BJ (cell line): ENCODE measurements at regions not wholly inside any gene's neighbourhood (a gene's known extent, or its start where the extent isn't known, plus 50 kb on each side); places are given as distances from the start of the nearest gene placed in this dataset.
"Not testable (repeated sequence)": the region's sequence is repeated elsewhere in the genome, so short reads cannot be mapped to it uniquely, and the experiment has no call there.

Experiments used
- CTCF ChIA-PET: fragments of 350-600 bp; formaldehyde crosslinking; extraction: SDS; loops from one replicate; lab custom pipeline; 2021; ENCODE audit warnings: antibody characterized with exemption, inconsistent platforms; lab: Yijun Ruan, JAX
- POLR2A ChIA-PET: fragments of 300-600 bp; sonication (Branson Sonifier 250); formaldehyde crosslinking; extraction: SDS; loops from one replicate; lab custom pipeline; 2021; ENCODE audit warnings: antibody characterized with exemption; lab: Charles Lee
- DNase-seq: peaks from one replicate; pipeline ENCODE4 v3.0.0-alpha.2; 2011; ENCODE audit warnings: low read depth
- H3K27me3 ChIP-seq: 2 replicates; pipeline ENCODE4 v1.6.0; 2011; ENCODE audit warnings: low read length; ENCODE audit not compliant: control insufficient read depth, insufficient read depth
- H3K36me3 ChIP-seq: 2 replicates; pipeline ENCODE4 v1.5.1; 2011; ENCODE audit warnings: low read length; ENCODE audit not compliant: control insufficient read depth, insufficient read depth
- H3K4me3 ChIP-seq: 2 replicates; pipeline ENCODE4 v1.5.1; 2011; ENCODE audit warnings: low read depth, mild to moderate bottlenecking, control low read depth, low read length
- TF ChIP-seq, protein P1 (sequence below): IDR thresholded peaks from 2 replicates; pipeline ENCODE4 v1.5.1; 2011; ENCODE audit warnings: low read depth, mild to moderate bottlenecking, control low read depth, inconsistent platforms, low read length, moderate library complexity; ENCODE audit not compliant: insufficient read depth

- DNase-seq: no peak
- POLR2A ChIA-PET: no interaction called here
- CTCF ChIA-PET: no interaction called here
- Histone ChIP-seq H3K4me3 (no peak overlapping the region), H3K36me3 (no peaks in the 10 kb centered on the region), H3K27me3 (peaks cover 18% of the 10 kb centered on the region)
- TF ChIP-seq, protein P1, sequence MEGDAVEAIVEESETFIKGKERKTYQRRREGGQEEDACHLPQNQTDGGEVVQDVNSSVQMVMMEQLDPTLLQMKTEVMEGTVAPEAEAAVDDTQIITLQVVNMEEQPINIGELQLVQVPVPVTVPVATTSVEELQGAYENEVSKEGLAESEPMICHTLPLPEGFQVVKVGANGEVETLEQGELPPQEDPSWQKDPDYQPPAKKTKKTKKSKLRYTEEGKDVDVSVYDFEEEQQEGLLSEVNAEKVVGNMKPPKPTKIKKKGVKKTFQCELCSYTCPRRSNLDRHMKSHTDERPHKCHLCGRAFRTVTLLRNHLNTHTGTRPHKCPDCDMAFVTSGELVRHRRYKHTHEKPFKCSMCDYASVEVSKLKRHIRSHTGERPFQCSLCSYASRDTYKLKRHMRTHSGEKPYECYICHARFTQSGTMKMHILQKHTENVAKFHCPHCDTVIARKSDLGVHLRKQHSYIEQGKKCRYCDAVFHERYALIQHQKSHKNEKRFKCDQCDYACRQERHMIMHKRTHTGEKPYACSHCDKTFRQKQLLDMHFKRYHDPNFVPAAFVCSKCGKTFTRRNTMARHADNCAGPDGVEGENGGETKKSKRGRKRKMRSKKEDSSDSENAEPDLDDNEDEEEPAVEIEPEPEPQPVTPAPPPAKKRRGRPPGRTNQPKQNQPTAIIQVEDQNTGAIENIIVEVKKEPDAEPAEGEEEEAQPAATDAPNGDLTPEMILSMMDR: no peak
Measured at GRCh38 chr9:38128752-38129270, 59.8 kb upstream of the SHB start.

- POLR2A ChIA-PET: no interaction called here
- no peak for DNase-seq
- H3K36me3 ChIP-seq: no peaks in the 10 kb centered on the region
- CTCF ChIA-PET: no interaction called here
- no peak overlapping the region for H3K4me3 ChIP-seq
- TF ChIP-seq, protein P1: no peak
- H3K27me3 ChIP-seq: peaks cover 16% of the 10 kb centered on the region
Measured at GRCh38 chr9:38127271-38127839, 58.3 kb upstream of the SHB start.

DNA sequence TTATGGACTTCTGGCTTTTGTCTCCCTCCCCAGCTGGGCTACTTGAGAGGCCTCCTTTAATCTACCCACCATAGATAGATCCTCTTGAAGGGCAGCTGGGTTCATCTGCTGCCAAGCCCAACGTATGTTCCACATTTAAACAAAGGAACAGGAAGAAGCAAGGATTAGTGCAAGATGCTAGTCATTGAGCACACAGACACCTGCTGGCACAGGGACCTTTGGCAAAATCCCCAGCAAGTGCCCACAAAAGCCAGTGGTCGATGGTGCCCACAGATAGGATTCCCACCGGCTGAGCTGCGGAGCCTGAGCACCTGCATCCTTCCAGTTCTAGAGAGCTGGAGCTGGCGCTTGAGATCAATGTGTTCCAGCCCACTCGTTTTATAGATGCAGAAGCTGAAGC lies 57.7 kb upstream of the SHB start:
- no peak for DNase-seq
- no peak overlapping the region for H3K4me3 ChIP-seq
- ChIA-PET CTCF (interaction anchor here (2.5 kb wide), 1 partner anchor 18 kb away, joined by 7 read pairs; no protein-coding TSS in a partner anchor), POLR2A (no interaction called here)
- no peaks in the 10 kb centered on the region for H3K36me3 ChIP-seq
- H3K27me3 ChIP-seq: peaks cover 14% of the 10 kb centered on the region
- TF ChIP-seq, protein P1: no peak

GRCh38 chr9:38125889-38126288 lies 56.9 kb upstream of the SHB start:
- TF ChIP-seq, protein P1: no peak
- CTCF ChIA-PET: interaction anchor here (2.5 kb wide), 1 partner anchor 17 kb away, joined by 7 read pairs; no protein-coding TSS in a partner anchor
- no peak for DNase-seq
- H3K36me3 ChIP-seq: no peaks in the 10 kb centered on the region
- POLR2A ChIA-PET: no interaction called here
- H3K27me3 ChIP-seq: peaks cover 15% of the 10 kb centered on the region
- H3K4me3 ChIP-seq: no peak overlapping the region

DNA sequence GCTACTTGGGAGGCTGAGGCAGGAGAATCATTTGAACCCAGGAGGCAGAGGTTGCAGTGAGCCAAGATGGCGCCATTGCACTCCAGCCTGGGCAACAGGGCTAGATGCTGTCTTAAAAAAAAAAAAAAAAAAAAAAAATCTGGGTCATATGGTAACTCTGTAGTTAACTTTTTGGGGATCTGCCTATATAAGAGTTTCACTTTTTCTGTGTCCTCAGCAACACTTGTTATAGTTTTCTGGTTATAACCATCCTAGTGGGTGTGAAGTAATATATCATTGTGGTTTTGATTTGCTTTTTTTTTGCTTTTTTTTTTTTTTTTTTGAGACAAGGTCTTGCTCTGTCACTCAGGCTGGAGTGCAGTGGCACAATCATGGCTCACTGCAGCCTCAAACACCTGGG lies 54.3 kb upstream of the SHB start:
- DNase-seq, H3K4me3 ChIP-seq, POLR2A ChIA-PET, CTCF ChIA-PET, H3K36me3 ChIP-seq: not testable (repeated sequence)
- H3K27me3 ChIP-seq: peaks cover 14% of the 10 kb centered on the region

DNA sequence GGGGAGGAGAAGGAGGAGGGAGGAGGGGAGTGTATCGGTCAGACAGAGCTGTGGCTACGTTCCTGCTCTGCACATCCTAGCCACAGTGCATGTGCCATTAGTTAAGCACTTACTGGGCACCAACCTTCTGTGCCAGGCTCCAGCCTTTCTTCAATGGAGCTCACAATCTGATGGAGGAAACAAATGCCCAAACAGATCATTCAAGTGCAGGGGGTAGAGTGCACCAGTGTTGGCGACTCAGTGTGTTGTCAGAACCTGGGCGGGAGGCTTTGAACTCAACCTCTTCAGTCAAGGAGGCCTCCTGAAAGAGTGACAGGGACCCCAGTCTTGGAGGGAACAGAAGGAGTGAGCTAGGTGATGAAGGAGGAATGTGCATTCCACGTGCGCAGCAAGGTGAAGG lies 51.9 kb upstream of the SHB start:
- Histone ChIP-seq H3K4me3 (no peak overlapping the region), H3K36me3 (no peaks in the 10 kb centered on the region), H3K27me3 (peaks cover 9% of the 10 kb centered on the region)
- TF ChIP-seq, protein P1: no peak
- ChIA-PET POLR2A (no interaction called here), CTCF (interaction anchor here (1.0 to 1.7 kb wide), 2 partner anchors 33 to 39 kb away, joined by 3 to 5 read pairs; no protein-coding TSS in a partner anchor)
- DNase-seq: no peak
